ENCODE measurements at regions not wholly inside any gene's neighbourhood (a gene's known extent, or its start where the extent isn't known, plus 50 kb on each side); places are given as distances from the start of the nearest gene placed in this dataset.

DNA sequence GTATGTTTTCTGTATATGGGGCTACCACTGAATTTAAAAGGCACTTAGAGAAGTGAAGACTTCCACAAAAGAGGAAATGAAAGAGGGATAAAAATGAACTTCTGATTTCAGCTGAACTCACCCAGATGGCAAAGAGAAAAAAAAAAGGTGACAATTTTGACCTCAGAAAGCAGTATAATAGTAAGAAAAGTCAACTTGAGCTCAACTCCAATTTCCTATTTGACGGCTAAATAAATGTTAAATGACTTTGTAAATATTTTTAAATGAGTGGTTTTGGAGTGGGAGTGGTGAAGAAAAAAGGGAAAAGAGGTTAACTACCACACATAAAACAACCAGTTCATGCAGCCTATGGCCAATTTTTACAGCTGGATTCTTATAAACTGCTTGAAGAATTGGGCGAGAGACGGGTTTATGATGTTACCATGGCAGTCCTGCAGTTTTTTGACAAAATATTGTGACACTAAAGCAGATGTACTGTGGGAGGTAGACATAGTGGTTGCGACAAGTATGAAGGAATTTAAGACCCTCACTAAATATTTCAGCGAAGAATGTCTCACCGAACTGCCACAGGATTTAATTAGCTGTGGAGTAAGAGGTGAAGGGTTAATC lies 49.8 kb upstream of the ADTRP start:
- ATAC-seq (peak; percentile 24), DNase-seq (no peak)
- H3K36me3 ChIP-seq (ENCODE audit: low read depth) = no peaks in the 10 kb centered on the region
- intact Hi-C loops (cut with DNase I, micrococcal nuclease) = no loop called here
- no peaks in the 10 kb centered on the region for H3K4me1 ChIP-seq (ENCODE audit: low read depth)
- TF ChIP-seq, protein P1, sequence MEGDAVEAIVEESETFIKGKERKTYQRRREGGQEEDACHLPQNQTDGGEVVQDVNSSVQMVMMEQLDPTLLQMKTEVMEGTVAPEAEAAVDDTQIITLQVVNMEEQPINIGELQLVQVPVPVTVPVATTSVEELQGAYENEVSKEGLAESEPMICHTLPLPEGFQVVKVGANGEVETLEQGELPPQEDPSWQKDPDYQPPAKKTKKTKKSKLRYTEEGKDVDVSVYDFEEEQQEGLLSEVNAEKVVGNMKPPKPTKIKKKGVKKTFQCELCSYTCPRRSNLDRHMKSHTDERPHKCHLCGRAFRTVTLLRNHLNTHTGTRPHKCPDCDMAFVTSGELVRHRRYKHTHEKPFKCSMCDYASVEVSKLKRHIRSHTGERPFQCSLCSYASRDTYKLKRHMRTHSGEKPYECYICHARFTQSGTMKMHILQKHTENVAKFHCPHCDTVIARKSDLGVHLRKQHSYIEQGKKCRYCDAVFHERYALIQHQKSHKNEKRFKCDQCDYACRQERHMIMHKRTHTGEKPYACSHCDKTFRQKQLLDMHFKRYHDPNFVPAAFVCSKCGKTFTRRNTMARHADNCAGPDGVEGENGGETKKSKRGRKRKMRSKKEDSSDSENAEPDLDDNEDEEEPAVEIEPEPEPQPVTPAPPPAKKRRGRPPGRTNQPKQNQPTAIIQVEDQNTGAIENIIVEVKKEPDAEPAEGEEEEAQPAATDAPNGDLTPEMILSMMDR (IDR thresholded peaks at IDR 0.05) = no peak
- H3K4me3 ChIP-seq = no peak overlapping the region
- no peaks in the 10 kb centered on the region for H3K9me3 ChIP-seq
